Omental fat pad (tissue), 3 donors: ENCODE measurements at regions not wholly inside any gene's neighbourhood (a gene's known extent, or its start where the extent isn't known, plus 50 kb on each side); places are given as distances from the start of the nearest gene placed in this dataset.

Experiments
- ATAC-seq: fragments of 150-250 bp; one replicate; pipeline ENCODE4 v1.9.1; 2016; ENCODE audit warnings: mild to moderate bottlenecking, moderate library complexity; ENCODE audit not compliant: low FRiP score
- DNase-seq: peaks from one replicate; pipeline ENCODE4 v3.0.0-alpha.2; 2019; ENCODE audit warnings: low spot score
- CTCF ChIP-seq, 3 donors: fragments of 450-650 bp; IDR thresholded peaks; one replicate each; pipeline ENCODE4 v1.5.1; 2016 to 2017; ENCODE audit warnings: antibody characterized with exemption in 3 of 3, mild to moderate bottlenecking in 3 of 3, moderate library complexity in 2 of 3

- ATAC-seq (no peak), DNase-seq (no peak)
- no peak for TF ChIP-seq CTCF (IDR thresholded peaks at IDR 0.05)
Measured at GRCh38 chr9:89744255-89744648, 139.4 kb downstream of the GADD45G start.

DNA sequence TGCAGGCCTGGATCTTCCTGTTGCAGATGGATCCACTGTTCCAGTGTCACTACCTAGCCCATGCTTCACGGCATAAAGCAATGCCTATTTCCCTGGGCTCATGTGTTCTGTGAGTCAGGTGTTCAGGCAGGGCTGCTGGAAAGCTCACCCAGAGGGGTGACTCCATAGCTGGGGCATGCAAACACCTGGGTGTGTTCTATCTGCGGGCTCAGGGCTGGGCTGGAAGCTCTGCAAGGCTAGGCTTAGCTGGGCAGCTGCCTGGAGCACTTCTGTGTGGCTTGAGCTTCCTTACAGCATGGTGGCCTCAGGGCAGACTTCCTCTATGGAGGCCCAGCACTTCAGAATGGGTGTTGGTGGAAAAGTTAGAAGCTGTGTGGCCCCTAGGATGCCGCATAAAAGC, 139.9 kb downstream of the GADD45G start:
- ATAC-seq (no peak), DNase-seq (no peak)
- no peak for TF ChIP-seq CTCF (IDR thresholded peaks at IDR 0.05)

DNA sequence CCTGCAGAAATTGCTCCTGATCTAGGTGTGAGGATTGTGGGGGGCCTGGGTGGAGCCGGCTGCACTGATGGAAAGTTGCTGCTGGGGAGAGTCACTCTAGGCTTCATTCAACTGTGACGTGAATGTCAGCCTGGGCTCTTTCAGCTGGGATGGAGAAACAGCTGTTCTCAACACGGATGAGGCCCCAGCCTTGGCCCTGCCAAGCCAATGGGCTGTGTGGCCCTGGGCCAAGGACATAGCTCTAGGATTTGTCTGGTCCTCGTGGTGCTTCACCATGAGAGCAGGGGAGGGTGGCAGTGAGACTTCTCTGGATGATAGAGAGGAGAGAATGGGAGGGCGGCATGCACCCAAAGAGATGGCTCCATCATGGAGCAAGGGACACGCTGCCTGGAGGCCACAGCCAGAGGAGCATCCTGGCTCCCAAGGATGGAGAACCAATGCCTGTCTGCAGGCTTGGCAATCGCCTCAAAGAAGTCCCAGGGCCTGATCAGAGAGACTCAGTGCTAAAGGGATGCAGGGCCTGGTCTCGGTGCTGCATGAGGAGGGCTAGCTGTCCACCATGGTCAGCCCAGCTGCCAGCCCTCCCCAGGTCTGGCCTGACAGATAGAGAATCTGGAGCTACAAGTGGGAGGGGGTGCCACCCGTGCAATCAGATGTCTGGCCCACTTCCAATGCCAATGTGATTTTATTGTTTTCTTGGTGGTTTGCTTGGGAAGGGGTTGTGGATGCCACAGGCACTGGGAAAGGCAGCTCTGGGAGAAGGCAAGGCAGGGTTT, 141.0 kb downstream of the GADD45G start:
- DNase-seq (no peak), ATAC-seq (no peak)
- no peak for TF ChIP-seq CTCF (IDR thresholded peaks at IDR 0.05)

DNA sequence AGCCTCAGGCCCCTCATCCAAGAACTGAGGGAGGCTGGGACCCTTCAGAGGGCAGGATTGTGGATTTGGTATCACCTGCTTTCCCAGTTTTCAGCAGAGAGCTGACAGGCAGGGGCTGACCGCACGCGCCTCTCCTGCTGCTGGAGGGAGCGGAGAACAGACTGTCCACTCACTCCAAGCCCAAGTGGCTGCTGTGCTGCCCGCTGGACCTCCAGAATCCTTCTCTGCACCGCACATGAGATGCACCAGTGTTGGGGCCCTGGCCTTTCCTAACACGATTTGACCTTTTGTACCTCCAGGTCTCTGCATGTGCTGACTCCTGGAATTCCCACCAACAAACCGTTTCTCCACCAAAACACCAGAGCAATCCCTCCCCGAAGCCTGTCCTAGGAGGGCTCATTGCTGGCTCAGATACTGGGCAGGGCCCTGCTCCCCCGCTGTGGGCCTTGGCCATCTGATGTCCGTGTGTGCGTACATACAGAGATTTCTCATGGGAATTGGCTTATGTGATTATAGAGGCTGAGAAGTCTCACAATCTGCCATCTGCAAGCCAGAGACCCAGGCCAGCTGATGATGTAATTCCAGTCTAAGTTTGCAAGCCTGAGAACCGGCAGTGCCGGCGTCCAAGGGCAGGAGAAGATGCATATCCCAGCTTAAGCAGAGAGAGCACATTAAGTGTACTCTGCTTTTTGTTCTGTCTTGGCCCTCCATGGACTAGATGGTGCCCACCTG, 141.7 kb downstream of the GADD45G start:
- ATAC-seq (no peak), DNase-seq (no peak)
- TF ChIP-seq CTCF (IDR thresholded peaks at IDR 0.05) = no peak

DNA sequence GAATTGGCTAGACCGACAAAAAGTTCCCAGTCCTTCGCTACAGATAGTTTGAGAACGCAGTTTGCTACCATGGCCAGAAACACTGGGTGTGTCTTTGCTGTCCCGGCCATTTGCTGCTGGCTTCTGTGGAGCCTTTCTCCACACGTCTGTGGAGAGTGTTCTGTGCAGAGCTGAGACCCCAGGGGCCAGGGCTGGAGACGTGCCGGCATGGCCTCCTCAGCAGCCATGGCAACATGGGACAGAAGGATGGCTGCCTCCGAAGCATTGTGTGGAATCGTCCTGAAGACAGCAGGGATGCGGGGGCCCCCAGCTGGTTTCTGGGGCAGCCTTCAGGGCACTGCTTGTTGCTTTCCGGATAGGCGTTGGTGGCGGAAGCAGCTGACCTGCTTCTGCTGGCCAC, 142.8 kb downstream of the GADD45G start:
- DNase-seq (no peak), ATAC-seq (no peak)
- TF ChIP-seq CTCF (IDR thresholded peaks at IDR 0.05) = no peak

DNA sequence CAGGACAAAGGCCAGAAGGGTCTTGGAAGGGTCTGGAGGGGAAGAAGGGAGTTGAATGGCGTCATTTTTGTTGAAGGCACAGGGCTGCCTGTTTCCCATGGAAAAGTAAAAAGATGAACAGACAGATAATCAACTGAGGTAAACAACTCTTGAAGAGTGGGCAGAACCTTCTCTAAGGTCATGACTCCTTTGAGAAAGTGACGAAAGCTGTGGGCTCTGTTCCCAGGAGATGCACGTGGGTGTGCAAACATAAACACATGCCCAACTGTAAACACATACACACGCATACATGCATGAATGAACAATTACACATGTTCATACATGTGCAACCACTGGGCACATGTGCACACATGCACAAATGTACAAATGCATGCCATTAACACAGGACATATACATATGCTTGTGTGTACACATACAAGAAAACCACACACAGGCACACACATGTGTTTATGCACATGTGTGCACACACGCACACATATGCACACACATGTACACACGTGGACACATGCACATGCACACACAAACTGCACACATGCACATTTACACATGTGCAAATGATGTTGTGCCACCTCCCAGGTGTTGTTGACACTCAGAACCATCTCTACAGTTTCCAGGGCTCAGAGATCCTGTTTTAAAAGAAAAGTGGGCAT, 143.3 kb downstream of the GADD45G start:
- ATAC-seq (no peak), DNase-seq (no peak)
- no peak for TF ChIP-seq CTCF (IDR thresholded peaks at IDR 0.05)
